ENCODE measurements at regions not wholly inside any gene's neighbourhood (a gene's known extent, or its start where the extent isn't known, plus 50 kb on each side); places are given as distances from the start of the nearest gene placed in this dataset.
"Not testable (repeated sequence)": the region's sequence is repeated elsewhere in the genome, so short reads cannot be mapped to it uniquely, and the experiment has no call there.

- no peak for DNase-seq
Observed at GRCh38 chrX:106363214-106363613, 195.1 kb downstream of the PWWP3B start.

- DNase-seq, result no peak
Observed at GRCh38 chrX:106378616-106379015, 210.5 kb downstream of the PWWP3B start.

GRCh38 chrX:106391284-106391911 is 220.4 kb upstream of the RADX start:
- no peak for DNase-seq

GRCh38 chrX:106392346-106392745 is 219.4 kb upstream of the RADX start:
- no peak for DNase-seq

- peak; percentile 1 for DNase-seq
Observed at GRCh38 chrX:106397788-106398538, 213.8 kb upstream of the RADX start.

GRCh38 chrX:106401965-106402559 is 209.7 kb upstream of the RADX start:
- no peak for DNase-seq

GRCh38 chrX:106404512-106404911 is 207.3 kb upstream of the RADX start:
- no peak for DNase-seq

GRCh38 chrX:106415276-106415895 is 196.4 kb upstream of the RADX start:
- DNase-seq, result peak; percentile 15

- DNase-seq, result no peak
Observed at GRCh38 chrX:106436691-106437090, 175.1 kb upstream of the RADX start.

GRCh38 chrX:106437407-106437806 is 174.4 kb upstream of the RADX start:
- DNase-seq, result no peak

- DNase-seq, result no peak
Observed at GRCh38 chrX:106450405-106450804, 161.4 kb upstream of the RADX start.

GRCh38 chrX:106451933-106452332 is 159.8 kb upstream of the RADX start:
- no peak for DNase-seq

GRCh38 chrX:106454991-106455390 is 156.8 kb upstream of the RADX start:
- DNase-seq, result no peak

GRCh38 chrX:106457802-106458201 is 154.0 kb upstream of the RADX start:
- DNase-seq, result no peak

- DNase-seq, result no peak
Observed at GRCh38 chrX:106467422-106467821, 144.4 kb upstream of the RADX start.

- DNase-seq, result no peak
Observed at GRCh38 chrX:106467943-106468342, 143.8 kb upstream of the RADX start.

GRCh38 chrX:106468433-106468832 is 143.3 kb upstream of the RADX start:
- DNase-seq, result no peak

GRCh38 chrX:106479920-106480319 is 131.9 kb upstream of the RADX start:
- no peak for DNase-seq

- DNase-seq, result peak; percentile 53
Observed at GRCh38 chrX:106481341-106481740, 130.4 kb upstream of the RADX start.

- no peak for DNase-seq
Observed at GRCh38 chrX:106484233-106484632, 127.5 kb upstream of the RADX start.

GRCh38 chrX:106493210-106493816 is 118.5 kb upstream of the RADX start:
- DNase-seq, result not testable (repeated sequence)

GRCh38 chrX:106499473-106499872 is 112.3 kb upstream of the RADX start:
- peak; percentile 0 for DNase-seq

All from fibroblast of skin of back (primary cell).